HG03439 (cell line): ENCODE measurements at regions not wholly inside any gene's neighbourhood (a gene's known extent, or its start where the extent isn't known, plus 50 kb on each side); places are given as distances from the start of the nearest gene placed in this dataset.
"Not testable (repeated sequence)": the region's sequence is repeated elsewhere in the genome, so short reads cannot be mapped to it uniquely, and the experiment has no call there.

Experiments used
- ATAC-seq: cut with Tn5 transposase; IDR thresholded peaks from one replicate; pipeline ENCODE4 v1.9.1; 2021; ENCODE audit warnings: mild to moderate bottlenecking, moderate library complexity; ENCODE audit not compliant: unreplicated experiment

GRCh38 chr7:116371536-116371935 lies 128.0 kb upstream of the CAV2 start:
- ATAC-seq, result not testable (repeated sequence)

- not testable (repeated sequence) for ATAC-seq
Measured at GRCh38 chr7:116373229-116373628, 126.3 kb upstream of the CAV2 start.

GRCh38 chr7:116377721-116378120 lies 121.8 kb upstream of the CAV2 start:
- ATAC-seq, result no peak

- ATAC-seq, result no peak
Measured at GRCh38 chr7:116380025-116380424, 119.5 kb upstream of the CAV2 start.

- no peak for ATAC-seq
Measured at GRCh38 chr7:116382375-116382774, 117.2 kb upstream of the CAV2 start.

- ATAC-seq, result no peak
Measured at GRCh38 chr7:116384936-116385635, 114.5 kb upstream of the CAV2 start.

DNA sequence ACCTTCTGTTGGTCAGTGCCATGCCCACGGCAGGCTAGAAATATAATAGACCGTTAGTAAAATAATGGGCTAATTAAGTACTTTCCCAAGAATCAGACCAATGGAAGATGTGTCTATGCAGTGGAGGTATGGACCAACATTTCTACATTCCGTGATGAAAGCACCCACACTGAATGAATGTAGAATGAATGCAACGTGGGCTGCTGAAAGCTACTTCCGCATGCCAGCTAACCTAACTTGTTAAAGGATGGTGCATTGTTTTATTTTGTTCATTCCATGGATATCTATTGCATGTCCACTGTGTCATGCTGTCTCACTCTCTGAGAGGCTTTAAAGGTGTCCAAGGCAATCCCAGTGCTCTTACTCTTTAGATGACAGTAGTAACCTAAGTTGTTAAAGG lies 112.9 kb upstream of the CAV2 start:
- ATAC-seq, result no peak

GRCh38 chr7:116390363-116390762 lies 109.2 kb upstream of the CAV2 start:
- no peak for ATAC-seq

DNA sequence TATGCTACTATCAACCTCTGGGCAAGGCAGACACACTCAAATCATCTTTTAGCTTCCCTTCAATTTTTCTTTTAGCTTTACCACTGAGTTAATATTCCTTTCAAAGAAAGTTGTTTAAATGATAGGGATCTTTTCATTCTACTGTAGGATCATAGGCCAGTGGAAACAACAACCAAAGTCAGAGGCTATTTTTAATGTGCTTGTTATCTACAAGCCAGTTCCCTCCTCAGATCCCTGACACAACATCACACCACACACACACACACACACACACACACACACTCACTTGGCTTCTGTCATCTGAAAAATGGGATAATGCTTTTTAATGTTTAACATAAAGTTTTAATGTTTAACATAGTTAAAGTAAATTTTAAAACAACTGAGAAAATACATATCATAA lies 106.7 kb upstream of the CAV2 start:
- no peak for ATAC-seq

DNA sequence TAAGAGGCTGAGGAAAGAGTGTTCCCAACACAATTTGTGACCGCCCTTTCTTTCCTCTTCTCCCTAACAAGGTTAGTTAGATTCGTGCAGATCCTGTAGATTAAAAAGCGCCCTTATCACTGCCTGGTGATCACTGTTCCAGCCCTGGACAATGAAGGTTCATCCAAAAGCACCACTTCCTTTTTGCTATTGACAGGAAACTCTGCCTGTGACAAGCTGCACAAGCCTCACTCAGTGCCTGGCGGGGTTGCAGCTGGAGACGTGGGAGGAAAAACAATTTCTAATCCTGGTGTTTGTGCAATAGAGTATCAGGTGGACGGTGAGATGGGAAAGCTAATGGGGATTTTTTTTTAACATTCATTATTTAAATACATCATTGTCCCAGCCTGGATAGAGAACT lies 105.9 kb upstream of the CAV2 start:
- no peak for ATAC-seq

GRCh38 chr7:116394106-116394505 lies 105.4 kb upstream of the CAV2 start:
- ATAC-seq, result no peak

DNA sequence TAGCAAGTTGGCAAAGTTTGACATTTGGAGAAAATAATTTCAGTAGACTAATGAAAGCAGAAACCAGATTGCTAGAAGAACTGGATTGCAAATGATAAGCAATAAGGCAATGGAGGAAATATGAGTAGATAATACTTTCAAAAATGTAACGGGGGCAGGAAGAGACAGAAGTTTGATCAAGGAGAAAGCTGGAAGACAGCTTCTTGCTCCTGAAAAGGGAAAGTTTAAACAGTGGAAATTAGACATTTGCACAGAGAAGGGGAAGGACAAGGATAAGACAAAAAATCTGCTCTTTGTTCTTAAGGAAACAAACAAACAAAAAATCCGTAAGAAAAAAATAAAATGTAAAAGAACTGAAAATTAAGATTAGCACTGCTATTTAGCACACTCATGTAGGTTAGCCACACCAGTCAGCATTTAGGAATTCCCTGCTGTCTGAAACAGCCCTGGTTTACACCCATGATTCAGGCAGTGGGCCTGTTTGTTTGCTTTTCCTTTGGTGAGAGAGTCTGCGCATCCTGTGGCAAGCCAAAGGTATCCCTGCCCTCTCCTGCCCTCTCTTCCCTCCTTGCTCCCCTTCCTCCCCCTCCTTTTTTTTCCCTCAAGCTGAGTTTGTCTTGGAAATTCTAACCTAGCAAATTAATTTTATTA lies 104.3 kb upstream of the CAV2 start:
- no peak for ATAC-seq

GRCh38 chr7:116398672-116399071 lies 100.9 kb upstream of the CAV2 start:
- no peak for ATAC-seq

DNA sequence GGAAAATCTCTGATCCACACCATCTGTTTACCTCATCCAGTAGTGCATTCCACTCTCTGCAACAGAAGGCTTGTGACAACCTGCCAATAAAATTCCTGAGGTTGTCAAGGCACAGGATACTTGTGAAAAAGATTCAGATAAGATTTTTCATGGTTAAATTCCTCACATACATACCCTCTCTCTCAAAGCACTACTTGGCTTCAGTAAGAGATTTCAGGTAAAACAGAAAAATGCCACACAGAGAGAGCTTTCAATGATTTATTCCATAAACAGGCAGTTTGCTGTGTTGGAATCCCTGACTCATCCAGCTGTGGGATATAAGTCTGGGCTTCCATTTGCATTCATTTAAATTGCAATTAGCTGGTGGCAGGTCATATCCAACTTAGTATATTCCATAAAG lies 99.7 kb upstream of the CAV2 start:
- no peak for ATAC-seq

- ATAC-seq, result no peak
Measured at GRCh38 chr7:116400522-116400921, 99.0 kb upstream of the CAV2 start.

GRCh38 chr7:116401711-116402110 lies 97.8 kb upstream of the CAV2 start:
- no peak for ATAC-seq

- no peak for ATAC-seq
Measured at GRCh38 chr7:116403265-116403664, 96.3 kb upstream of the CAV2 start.

DNA sequence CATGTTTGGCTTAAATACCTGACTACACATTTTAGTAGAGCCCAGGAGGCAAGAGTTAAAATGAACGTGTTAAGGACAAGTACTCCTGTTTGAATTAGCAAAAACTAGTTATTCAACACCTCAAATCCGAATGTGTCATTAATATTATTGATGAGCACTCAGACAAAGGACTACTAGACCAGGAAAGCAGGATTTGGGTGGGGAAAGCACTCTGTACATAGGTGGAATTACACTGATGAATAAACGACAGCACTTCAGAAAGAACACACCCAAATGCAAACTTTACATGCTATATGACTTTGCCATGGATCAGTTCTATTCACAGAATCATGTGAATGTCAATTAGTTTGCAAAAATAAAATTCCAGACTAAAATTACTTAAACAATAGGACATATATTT lies 95.1 kb upstream of the CAV2 start:
- ATAC-seq, result no peak

DNA sequence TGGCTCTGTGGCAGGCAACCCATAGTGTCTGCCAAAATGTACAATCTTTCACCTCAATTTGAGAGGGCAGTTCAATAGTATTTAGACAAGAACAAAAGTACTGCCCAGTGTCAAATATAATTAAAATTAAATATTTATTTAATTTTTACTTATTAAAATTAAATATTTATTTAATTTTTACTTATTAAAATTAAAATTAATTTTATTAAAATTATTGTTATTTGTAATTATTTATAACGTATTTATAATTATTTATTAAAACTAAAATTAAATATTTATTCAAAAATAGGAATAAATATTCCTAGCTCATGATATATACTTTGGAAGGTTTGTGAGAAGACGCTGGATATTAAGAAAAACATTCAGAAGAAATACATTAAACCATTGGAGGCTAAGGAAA lies 93.7 kb upstream of the CAV2 start:
- no peak for ATAC-seq

DNA sequence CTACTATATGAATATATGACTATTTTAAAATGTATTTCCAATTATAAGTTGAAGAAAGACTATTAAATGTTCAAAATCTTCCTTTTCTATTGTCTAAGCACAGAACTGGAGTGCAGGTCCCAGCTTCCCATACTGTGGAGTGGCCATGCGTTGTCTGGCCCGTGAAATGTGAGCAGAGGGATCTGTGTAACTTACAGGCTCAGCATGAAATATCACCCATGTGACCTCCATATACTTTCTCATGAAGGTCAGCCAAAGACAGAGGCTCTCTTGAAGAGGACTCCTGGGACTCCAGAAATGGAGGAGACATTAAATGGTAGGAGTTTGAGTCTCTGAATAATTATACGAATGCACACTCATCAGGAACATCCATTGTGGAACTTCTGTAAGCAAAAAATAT lies 92.4 kb upstream of the CAV2 start:
- ATAC-seq, result no peak

- no peak for ATAC-seq
Measured at GRCh38 chr7:116408166-116408565, 91.4 kb upstream of the CAV2 start.

DNA sequence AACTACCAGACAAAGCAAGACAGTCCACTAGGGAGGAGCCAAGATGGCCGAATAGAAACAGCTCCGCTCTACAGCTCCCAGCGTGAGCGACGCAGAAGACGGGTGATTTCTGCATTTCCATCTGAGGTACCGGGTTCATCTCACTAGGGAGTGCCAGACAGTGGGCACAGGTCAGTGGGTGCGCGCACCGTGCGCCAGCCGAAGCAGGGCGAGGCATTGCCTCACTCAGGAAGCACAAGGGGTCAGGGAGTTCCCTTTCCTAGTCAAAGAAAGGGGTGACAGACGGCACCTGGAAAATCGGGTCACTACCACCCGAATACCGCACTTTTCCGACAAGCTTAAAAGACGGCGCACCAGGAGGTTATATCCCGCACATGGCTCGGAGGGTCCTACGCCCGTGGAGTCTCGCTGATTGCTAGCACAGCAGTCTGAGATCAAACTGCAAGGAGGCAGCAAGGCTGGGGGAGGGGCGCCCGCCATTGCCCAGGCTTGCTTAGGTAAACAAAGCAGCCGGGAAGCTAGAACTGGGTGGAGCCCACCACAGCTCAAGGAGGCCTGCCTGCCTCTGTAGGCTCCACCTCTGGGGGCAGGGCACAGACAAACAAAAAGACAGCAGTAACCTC lies 90.6 kb upstream of the CAV2 start:
- not testable (repeated sequence) for ATAC-seq
